ENCODE measurements at regions not wholly inside any gene's neighbourhood (a gene's known extent, or its start where the extent isn't known, plus 50 kb on each side); places are given as distances from the start of the nearest gene placed in this dataset.
A peak's percentile ranks its signal among the peaks of the same experiment; 100 is the strongest.

- Histone ChIP-seq H3K27ac (no peak overlapping the region), H3K36me3 (no peaks in the 10 kb centered on the region), H3K4me3 (no peak overlapping the region), H3K27me3 (peaks cover 0 to 8% (median 0%) of the 10 kb centered on the region in 3 donors), H3K4me1 (no peaks in the 10 kb centered on the region), H3K9me3 (no peaks in the 10 kb centered on the region)
- 85 to 89% methylated on average over 14 of the region's 14 CpGs for WGBS, 2 donors
- TF ChIP-seq, protein P1, sequence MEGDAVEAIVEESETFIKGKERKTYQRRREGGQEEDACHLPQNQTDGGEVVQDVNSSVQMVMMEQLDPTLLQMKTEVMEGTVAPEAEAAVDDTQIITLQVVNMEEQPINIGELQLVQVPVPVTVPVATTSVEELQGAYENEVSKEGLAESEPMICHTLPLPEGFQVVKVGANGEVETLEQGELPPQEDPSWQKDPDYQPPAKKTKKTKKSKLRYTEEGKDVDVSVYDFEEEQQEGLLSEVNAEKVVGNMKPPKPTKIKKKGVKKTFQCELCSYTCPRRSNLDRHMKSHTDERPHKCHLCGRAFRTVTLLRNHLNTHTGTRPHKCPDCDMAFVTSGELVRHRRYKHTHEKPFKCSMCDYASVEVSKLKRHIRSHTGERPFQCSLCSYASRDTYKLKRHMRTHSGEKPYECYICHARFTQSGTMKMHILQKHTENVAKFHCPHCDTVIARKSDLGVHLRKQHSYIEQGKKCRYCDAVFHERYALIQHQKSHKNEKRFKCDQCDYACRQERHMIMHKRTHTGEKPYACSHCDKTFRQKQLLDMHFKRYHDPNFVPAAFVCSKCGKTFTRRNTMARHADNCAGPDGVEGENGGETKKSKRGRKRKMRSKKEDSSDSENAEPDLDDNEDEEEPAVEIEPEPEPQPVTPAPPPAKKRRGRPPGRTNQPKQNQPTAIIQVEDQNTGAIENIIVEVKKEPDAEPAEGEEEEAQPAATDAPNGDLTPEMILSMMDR (IDR thresholded peaks at IDR 0.05): no peak
- TF ChIP-seq POLR2AphosphoS5 (IDR thresholded peaks at IDR 0.05): no peak
- no peak for TF ChIP-seq EP300 (IDR thresholded peaks at IDR 0.05)
- TF ChIP-seq POLR2A (IDR thresholded peaks at IDR 0.05): no peak
- DNase-seq: peak; percentile 59
- intact Hi-C loops (cut with DNase I): no loop called here
Observed at GRCh38 chr3:127482216-127483004, 108.1 kb downstream of the TPRA1 start.

DNA sequence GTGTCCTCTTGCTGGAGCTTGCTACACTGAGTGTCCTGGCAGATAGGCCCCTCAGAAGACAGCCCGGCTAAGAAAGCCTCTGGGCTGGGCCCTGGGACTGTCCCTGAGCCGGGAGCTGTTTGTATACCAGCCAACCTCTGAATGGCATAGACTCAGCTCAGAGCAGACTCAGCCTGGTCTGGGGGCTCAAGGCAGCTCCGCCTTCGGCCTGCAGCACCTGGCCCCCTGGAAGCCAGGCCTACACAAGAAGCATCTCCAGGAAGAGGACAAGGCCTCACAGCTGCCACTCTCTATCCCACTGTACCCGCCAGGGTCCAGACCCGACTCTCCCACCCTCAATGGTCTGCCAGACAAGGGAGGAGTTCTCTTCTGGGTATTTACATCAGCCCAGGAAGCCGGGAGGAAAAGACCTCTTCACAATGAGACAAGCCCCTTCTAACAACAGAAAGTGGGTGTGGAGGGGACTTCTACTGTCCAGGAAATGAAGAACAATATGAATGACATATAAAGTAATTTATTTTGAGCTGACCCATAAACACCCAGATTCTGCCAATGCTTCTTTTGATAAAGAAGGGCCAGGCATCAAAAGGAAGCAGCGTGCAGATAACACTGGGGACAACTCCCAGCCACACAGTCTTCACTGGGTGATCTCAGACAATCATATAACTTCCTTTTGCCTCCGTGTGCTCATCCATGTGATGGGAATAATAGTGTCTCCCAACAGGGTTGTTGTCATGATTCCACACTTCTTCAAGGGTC lies 110.2 kb downstream of the TPRA1 start:
- intact Hi-C loops (cut with DNase I): no loop called here
- no peaks in the 10 kb centered on the region for H3K27me3 ChIP-seq
- H3K36me3 ChIP-seq: no peaks in the 10 kb centered on the region
- H3K4me1 ChIP-seq: no peaks in the 10 kb centered on the region
- no peaks in the 10 kb centered on the region for H3K9me3 ChIP-seq
- no peak overlapping the region for H3K27ac ChIP-seq
- no peak overlapping the region for H3K4me3 ChIP-seq
- TF ChIP-seq, protein P1 (IDR thresholded peaks at IDR 0.05): no peak
- TF ChIP-seq POLR2AphosphoS5 (IDR thresholded peaks at IDR 0.05): no peak
- TF ChIP-seq EP300 (IDR thresholded peaks at IDR 0.05): no peak
- no peak for TF ChIP-seq POLR2A (IDR thresholded peaks at IDR 0.05)
- WGBS, 2 donors: 72 to 82% methylated on average over 9 of the region's 9 CpGs
- DNase-seq: peak; percentile 24

DNA sequence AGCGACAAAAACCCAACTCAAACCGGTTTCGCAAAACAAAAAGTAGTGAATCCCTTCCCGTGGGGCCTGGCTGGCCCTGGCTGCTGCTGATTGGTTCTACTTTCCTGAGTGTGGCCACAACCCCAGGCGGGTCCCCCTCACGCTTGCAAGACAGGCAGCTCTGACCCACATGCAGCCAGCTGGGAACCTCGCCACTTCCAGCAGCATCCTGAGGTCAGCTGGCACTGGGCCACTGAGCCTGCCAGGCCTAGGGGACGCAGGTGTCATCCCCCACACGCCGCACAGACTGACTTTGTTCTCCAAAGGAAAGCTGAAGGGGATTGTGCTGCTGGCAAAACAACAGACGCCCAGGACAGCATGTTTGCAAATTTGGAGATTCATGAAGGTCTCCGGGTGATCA lies 111.1 kb downstream of the TPRA1 start:
- intact Hi-C loops (cut with DNase I): no loop called here
- WGBS, 2 donors: 68 to 75% methylated on average over 12 of the region's 12 CpGs
- peak; percentile 63 for DNase-seq

GRCh38 chr3:127478922-127479321 lies 111.6 kb downstream of the TPRA1 start:
- WGBS, 2 donors: 90% methylated on average over 7 of the region's 7 CpGs

More for the DNA sequence above, 111.1 kb downstream of the TPRA1 start:
- no peak overlapping the region for H3K4me3 ChIP-seq
- H3K4me1 ChIP-seq: no peaks in the 10 kb centered on the region
- no peaks in the 10 kb centered on the region for H3K36me3 ChIP-seq
- TF ChIP-seq POLR2A (IDR thresholded peaks at IDR 0.05) (no peak), EP300 (IDR thresholded peaks at IDR 0.05) (no peak), POLR2AphosphoS5 (IDR thresholded peaks at IDR 0.05) (no peak)
- TF ChIP-seq, protein P1 (IDR thresholded peaks at IDR 0.05): no peak
- no peaks in the 10 kb centered on the region for H3K9me3 ChIP-seq
- no peaks in the 10 kb centered on the region for H3K27me3 ChIP-seq
- H3K27ac ChIP-seq: no peak overlapping the region

More at GRCh38 chr3:127478922-127479321, 111.6 kb downstream of the TPRA1 start:
- Histone ChIP-seq H3K27me3 (no peaks in the 10 kb centered on the region), H3K4me1 (no peaks in the 10 kb centered on the region), H3K27ac (no peak overlapping the region), H3K4me3 (no peak overlapping the region), H3K36me3 (no peaks in the 10 kb centered on the region), H3K9me3 (no peaks in the 10 kb centered on the region)
- peak; percentile 45 for DNase-seq
- no peak for TF ChIP-seq EP300 (IDR thresholded peaks at IDR 0.05)
- no peak for TF ChIP-seq POLR2A (IDR thresholded peaks at IDR 0.05)
- TF ChIP-seq, protein P1 (IDR thresholded peaks at IDR 0.05): no peak
- TF ChIP-seq POLR2AphosphoS5 (IDR thresholded peaks at IDR 0.05): no peak
- intact Hi-C loops (cut with DNase I): no loop called here

Data from sigmoid colon (tissue), 6 donors.